ENCODE measurements at regions not wholly inside any gene's neighbourhood (a gene's known extent, or its start where the extent isn't known, plus 50 kb on each side); places are given as distances from the start of the nearest gene placed in this dataset.
"Not testable (repeated sequence)": the region's sequence is repeated elsewhere in the genome, so short reads cannot be mapped to it uniquely, and the experiment has no call there.

DNA sequence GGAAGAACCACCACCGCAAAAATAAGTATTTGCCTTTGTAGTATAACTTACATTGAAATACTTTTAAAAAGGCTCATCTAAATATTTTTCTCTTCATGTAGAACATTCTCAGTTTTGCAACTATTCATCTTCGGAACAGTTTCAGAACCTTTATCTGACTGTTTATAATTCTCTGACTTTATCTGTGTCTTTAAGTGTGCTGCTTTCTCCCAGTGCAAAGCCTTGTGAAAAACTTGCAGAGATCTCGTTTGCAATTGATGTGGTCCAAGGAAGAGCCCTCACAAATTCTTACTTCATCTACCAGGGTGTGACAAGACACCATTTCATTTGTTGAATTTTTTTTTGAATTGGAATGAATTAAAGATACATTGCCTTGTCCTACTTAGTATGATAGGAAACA lies 186.4 kb downstream of the DKK1 start:
- intact Hi-C loops (cut with DNase I), result no loop called here
- no peak for TF ChIP-seq POLR2A (IDR thresholded peaks at IDR 0.05)
- TF ChIP-seq, protein P1, sequence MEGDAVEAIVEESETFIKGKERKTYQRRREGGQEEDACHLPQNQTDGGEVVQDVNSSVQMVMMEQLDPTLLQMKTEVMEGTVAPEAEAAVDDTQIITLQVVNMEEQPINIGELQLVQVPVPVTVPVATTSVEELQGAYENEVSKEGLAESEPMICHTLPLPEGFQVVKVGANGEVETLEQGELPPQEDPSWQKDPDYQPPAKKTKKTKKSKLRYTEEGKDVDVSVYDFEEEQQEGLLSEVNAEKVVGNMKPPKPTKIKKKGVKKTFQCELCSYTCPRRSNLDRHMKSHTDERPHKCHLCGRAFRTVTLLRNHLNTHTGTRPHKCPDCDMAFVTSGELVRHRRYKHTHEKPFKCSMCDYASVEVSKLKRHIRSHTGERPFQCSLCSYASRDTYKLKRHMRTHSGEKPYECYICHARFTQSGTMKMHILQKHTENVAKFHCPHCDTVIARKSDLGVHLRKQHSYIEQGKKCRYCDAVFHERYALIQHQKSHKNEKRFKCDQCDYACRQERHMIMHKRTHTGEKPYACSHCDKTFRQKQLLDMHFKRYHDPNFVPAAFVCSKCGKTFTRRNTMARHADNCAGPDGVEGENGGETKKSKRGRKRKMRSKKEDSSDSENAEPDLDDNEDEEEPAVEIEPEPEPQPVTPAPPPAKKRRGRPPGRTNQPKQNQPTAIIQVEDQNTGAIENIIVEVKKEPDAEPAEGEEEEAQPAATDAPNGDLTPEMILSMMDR (IDR thresholded peaks at IDR 0.05), result no peak
- WGBS, 2 donors, result 67 to 74% methylated on average over 3 of the region's 3 CpGs

DNA sequence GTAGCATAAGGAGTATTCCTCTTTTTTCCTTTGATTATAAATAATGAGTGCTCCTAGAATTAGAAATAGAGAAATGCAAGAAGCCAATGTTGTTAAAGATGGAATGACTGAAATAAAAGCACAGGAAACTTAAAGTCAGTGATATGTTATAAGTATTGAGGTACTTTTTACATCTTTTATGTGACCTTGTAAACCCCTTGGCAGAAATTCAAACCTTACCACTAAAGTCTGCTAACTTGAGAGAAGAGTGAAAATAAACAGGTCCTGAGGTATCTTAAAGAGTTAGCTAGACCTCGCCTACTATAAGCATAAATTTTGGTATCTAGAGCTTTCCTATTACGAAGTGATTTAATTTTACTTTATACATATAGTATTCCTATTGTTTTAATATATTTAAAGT lies 188.2 kb downstream of the DKK1 start:
- DNase-seq (no peak), ATAC-seq (no peak)
- Histone ChIP-seq H3K36me3 (replicated peaks in 1 of 2; ENCODE audit: insufficient read depth in 1 of 2, low read depth in 2 of 2) (no peaks in the 10 kb centered on the region), H3K4me3 (no peak overlapping the region), H3K4me1 (no peaks in the 10 kb centered on the region), H3K27ac (no peak overlapping the region), H3K27me3 (no peaks in the 10 kb centered on the region), H3K9me3 (no peaks in the 10 kb centered on the region)
- intact Hi-C loops (cut with DNase I), result no loop called here
- TF ChIP-seq, protein P1 (IDR thresholded peaks at IDR 0.05), result no peak
- TF ChIP-seq POLR2A (IDR thresholded peaks at IDR 0.05), result no peak
- WGBS, 2 donors, result 45 to 51% methylated on average over 2 of the region's 2 CpGs

More for the DNA sequence above, 186.4 kb downstream of the DKK1 start:
- Histone ChIP-seq H3K36me3 (replicated peaks in 1 of 2; ENCODE audit: insufficient read depth in 1 of 2, low read depth in 2 of 2) (no peaks in the 10 kb centered on the region), H3K9me3 (no peaks in the 10 kb centered on the region), H3K27me3 (no peaks in the 10 kb centered on the region), H3K4me1 (no peaks in the 10 kb centered on the region), H3K27ac (no peak overlapping the region), H3K4me3 (no peak overlapping the region)
- DNase-seq, result no peak
- no peak for ATAC-seq

DNA sequence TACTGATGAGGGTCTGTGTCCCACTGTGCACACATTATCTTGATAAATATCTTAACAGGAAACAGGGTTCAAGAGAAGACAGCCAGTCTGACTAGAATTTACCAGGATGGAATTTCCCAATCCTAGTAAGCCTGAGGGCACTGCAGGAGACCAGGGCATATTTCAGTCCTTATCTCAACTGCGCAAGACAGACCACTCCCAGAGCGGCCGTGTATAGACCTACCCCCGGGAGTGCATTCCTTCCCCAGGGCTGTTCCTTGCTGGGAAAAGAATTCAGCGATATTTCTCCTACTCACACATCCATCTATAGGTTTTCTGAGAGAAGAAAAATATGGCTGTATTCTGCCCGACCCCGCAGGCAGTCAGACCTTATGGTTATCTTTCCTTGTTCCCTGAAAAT lies 191.3 kb downstream of the DKK1 start:
- H3K36me3 ChIP-seq (replicated peaks in 1 of 2; ENCODE audit: insufficient read depth in 1 of 2, low read depth in 2 of 2); H3K4me1 ChIP-seq; ATAC-seq; H3K4me3 ChIP-seq; H3K27ac ChIP-seq; intact Hi-C loops (cut with DNase I); H3K27me3 ChIP-seq; H3K9me3 ChIP-seq; DNase-seq: not testable (repeated sequence)
- WGBS, 2 donors, result 74 to 92% methylated on average over 7 of the region's 7 CpGs

DNA sequence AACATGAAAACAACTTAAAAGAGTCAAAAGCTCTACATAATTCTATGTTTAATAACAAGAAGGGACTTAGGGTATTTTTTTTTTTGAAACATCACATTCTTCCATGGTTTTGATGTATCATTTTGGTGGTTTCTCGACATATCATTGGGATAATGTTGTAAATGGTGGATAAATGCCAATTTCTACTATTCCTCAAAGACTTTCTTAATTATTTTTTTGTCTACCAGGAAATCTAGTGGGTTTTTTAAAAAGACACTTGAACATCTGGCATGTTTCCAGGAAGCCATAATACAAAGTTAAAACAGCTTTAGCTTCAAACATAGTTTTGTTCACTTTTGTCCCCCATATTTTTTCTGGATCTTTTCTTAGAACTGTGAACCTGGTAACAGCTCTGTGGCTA lies 200.4 kb downstream of the DKK1 start:
- Histone ChIP-seq H3K4me1 (no peaks in the 10 kb centered on the region), H3K36me3 (replicated peaks in 1 of 2; ENCODE audit: insufficient read depth in 1 of 2, low read depth in 2 of 2) (no peaks in the 10 kb centered on the region), H3K27ac (no peak overlapping the region), H3K27me3 (no peaks in the 10 kb centered on the region), H3K9me3 (no peaks in the 10 kb centered on the region), H3K4me3 (no peak overlapping the region)
- WGBS, 2 donors, result 67 to 70% methylated on average over 1 of the region's 1 CpG
- no peak for DNase-seq
- intact Hi-C loops (cut with DNase I), result no loop called here
- ATAC-seq, result no peak
- TF ChIP-seq POLR2A (IDR thresholded peaks at IDR 0.05), result no peak
- TF ChIP-seq, protein P1 (IDR thresholded peaks at IDR 0.05), result no peak

DNA sequence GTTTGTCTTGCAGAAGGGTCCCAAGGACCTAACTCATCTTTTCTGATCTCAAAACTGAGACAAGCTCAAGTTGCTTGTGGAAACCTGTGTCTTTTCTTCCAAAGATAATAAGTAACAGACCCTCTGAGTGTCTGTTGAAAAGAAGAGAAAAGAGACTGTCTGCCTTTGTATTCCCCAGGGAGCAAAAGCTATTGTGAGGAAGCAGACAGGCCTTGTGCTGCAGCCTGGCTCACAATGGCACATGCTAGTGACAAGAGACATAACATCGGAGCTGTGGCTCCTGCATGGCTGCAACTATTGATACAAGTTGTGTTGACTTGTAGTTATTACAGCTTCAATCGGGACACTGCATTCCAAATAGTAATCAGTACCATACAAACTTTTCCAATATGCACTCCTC lies 202.9 kb downstream of the DKK1 start:
- DNase-seq (no peak), ATAC-seq (no peak)
- Histone ChIP-seq H3K27me3 (no peaks in the 10 kb centered on the region), H3K27ac (no peak overlapping the region), H3K4me3 (no peak overlapping the region), H3K9me3 (no peaks in the 10 kb centered on the region), H3K4me1 (no peaks in the 10 kb centered on the region), H3K36me3 (replicated peaks in 1 of 2; ENCODE audit: insufficient read depth in 1 of 2, low read depth in 2 of 2) (no peaks in the 10 kb centered on the region)
- intact Hi-C loops (cut with DNase I), result no loop called here
- 13 to 20% methylated on average over 2 of the region's 2 CpGs for WGBS, 2 donors
- TF ChIP-seq, protein P1 (IDR thresholded peaks at IDR 0.05), result no peak
- TF ChIP-seq POLR2A (IDR thresholded peaks at IDR 0.05), result no peak
